GM18517 (cell line): ENCODE measurements at regions not wholly inside any gene's neighbourhood (a gene's known extent, or its start where the extent isn't known, plus 50 kb on each side); places are given as distances from the start of the nearest gene placed in this dataset.
A peak's percentile ranks its signal among the peaks of the same experiment; 100 is the strongest.

Experiments used
- ATAC-seq: cut with Tn5 transposase; IDR thresholded peaks from one replicate; pipeline ENCODE4 v1.9.1; 2021; ENCODE audit warnings: mild to moderate bottlenecking, moderate library complexity; ENCODE audit not compliant: unreplicated experiment

GRCh38 chr1:193806079-193807048 lies 620.0 kb upstream of the B3GALT2 start:
- peak; percentile 57 for ATAC-seq

DNA sequence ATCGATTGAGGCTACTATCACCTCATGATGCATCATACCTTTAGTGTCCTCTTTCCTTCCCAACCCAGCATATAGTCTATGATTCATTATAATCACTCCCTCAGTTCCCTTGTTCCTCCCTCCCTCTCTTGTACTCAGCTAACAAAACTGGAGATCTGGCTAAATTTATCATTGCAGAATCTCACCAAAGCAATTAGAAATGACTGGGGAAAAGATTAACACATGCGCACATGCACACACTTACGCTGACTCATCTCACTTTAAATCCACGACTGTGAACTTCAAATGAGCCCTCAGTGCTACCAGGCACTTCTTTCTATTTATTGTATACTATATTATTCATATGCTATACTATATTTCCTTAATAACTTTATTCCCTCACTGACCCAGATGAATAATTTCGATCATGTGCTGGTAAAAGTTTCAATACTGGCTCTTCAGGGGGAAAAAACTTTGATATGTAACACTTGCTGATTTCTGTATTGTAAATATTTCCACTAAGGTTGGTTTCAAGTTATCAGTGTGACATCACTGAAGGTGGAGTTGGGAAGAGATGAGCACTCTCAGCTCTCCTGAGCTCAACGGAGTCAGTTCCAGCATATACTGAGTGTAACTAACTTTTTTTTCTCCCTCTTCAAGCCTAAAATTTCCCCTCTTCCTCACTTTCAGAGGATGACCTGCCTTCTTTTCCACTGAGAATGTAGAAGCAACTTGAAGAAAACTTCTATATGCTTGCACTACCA lies 613.7 kb upstream of the B3GALT2 start:
- no peak for ATAC-seq

DNA sequence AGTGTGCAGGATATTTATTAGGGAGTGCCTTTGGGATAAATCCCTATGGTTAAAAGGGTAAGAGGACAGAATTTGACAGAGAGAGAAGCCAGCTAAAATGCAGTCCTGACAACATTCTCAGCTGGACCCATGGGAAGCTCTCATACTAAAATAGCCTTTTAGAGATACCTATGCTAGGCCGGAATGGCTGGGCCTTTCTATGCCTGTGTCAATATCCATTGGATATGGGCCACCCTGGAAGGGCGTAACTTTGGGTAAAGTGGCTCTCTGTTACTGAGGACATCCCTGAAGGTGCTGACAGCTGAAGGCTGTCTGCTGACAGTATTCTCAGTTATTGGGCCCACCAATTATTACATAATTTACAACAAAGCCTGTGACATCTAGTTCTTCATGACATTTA lies 613.0 kb upstream of the B3GALT2 start:
- ATAC-seq = no peak

- ATAC-seq = no peak
Measured at GRCh38 chr1:193794239-193794638, 607.8 kb upstream of the B3GALT2 start.

GRCh38 chr1:193791746-193792145 lies 605.3 kb upstream of the B3GALT2 start:
- ATAC-seq = no peak

- no peak for ATAC-seq
Measured at GRCh38 chr1:193787061-193787460, 600.6 kb upstream of the B3GALT2 start.

- no peak for ATAC-seq
Measured at GRCh38 chr1:193785850-193786420, 599.5 kb upstream of the B3GALT2 start.

DNA sequence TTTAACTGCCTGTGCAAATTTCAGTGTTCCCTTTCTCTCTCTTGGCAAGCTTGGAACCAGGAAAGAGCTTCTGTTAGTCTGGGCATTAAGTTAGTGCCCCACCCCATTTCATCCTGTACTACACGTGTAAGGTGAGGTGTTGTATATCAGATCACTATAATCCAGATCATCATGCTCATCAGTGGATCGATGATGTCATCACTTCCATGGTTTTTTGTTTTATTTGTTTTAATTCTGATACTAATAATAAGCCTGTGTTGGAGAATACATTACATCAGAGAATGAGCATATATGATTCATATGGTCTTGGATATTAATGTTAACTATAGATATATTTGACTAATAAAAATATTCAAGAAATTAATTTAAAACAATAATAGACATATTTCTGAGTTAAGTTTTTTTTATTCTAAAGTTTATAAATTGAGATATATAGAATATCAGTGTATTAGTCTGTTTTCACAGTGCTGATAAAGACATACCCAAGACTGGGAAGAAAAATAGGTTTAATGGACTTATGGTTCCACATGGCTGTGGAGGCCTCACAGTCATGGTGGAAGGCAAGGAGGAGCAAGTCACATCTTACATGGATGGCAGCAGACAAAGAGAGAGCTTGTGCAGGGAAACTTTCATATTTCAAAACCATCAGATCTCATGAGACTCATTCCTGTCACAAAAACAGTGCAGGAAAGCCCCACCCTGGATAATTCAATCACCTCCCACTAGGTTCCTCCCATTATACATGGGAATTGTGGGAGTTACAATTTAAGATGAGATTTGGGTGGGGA lies 588.3 kb upstream of the B3GALT2 start:
- no peak for ATAC-seq

DNA sequence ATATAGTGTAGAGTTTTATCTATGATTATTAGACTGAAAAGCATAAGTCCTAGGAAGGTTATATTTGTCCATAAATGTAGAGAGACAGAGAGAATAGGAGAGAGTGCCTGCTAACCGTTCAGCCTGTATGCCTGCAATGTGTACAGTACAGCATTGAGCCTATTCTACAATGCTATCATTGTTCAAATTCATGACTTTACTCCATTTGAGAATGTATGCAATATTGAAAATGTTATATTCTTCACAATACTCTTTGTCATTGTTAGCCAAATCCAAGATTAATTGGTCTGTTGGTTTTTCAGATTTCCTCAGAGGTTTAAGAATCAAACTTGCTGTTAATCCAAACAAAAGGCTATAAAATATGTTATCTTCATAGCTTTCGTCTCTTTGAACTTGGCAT lies 585.2 kb upstream of the B3GALT2 start:
- ATAC-seq = no peak

DNA sequence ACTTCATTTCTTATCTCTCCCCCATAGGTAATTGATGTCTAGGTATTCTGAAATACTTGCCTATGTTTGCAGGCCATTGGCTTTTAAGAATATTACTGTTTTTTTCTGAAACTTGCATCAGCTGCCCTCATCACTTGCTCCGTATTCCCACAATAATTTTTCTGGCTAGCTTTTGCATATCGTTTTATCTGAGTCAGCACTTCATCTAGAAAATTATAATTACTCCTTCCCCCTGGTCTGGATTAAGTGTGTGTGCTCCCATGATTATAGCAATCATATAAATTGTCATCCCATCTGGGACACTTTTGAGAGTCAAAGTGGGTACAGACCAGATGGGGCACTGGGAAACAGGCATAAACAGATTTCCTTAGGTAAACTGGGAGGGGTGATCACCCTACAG lies 583.2 kb upstream of the B3GALT2 start:
- no peak for ATAC-seq

GRCh38 chr1:193767886-193768285 lies 581.5 kb upstream of the B3GALT2 start:
- no peak for ATAC-seq

GRCh38 chr1:193766329-193766728 lies 579.9 kb upstream of the B3GALT2 start:
- no peak for ATAC-seq

- ATAC-seq = no peak
Measured at GRCh38 chr1:193763266-193763665, 576.9 kb upstream of the B3GALT2 start.

DNA sequence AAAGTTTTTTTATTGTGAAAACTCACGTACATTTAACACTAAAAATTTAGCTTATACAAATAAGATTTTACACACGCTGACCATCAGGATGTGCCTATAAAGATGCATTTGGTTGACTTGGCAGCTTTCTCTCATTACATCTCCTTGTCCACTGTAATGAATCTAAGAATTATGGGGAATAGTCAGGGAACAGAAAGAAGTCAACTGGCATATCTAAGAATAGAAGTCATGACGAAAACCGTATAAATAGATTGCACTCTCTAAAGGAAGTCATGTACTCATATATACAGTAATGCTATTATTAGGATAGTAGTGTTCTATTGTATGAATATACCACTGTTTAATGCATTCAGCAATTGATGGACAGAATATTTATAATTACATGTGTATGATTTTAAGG lies 575.8 kb upstream of the B3GALT2 start:
- ATAC-seq = no peak

GRCh38 chr1:193755441-193755840 lies 569.0 kb upstream of the B3GALT2 start:
- ATAC-seq = no peak

DNA sequence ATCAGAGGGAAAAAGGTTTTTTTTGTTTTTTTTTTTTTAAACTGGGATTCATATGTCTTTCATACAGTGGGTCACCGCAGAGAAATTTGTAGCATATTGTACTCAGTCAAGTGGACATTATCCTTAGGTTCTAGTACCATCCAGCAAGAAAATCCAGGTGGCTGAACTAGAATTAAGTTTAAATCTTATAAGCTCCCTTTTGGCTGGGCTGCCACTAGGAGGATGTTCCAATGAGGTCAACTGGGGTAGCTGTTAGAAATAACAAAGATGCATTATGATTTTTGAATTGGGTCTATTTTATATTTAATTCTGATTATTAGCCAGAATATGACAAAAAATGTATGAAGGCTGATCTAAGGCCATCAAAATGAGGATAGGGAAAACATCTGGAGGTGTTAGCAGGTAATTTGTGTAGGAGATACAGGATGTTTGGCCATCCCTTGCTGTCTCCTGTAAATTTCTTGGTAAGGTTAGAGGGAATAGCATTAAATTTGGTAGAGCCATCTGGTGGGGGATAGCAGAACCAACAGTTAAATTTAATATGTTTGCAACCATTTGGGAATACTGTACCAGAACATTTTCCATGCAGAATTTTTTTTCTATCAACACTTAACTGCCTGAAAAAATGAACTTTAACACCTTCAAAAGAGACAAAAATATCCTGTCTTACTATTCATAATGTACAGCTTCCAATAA lies 568.5 kb upstream of the B3GALT2 start:
- no peak for ATAC-seq

DNA sequence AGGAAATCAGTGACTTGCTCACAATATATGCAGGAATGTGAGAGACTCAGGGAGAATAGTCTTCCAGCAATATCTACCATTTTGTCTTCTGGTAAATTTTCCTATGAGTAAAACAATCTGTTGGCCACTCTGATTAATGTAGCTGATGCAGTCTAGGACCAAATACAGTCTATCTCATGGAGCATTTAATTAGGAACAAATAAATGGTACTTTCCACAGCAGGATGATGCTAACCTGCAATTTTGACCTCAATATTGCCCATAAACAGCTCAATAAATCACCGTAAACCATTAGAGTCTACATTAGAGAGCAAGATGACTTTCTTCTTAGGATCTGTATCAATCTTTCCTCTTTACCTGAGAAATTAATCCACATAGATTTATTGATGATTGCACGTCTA lies 567.7 kb upstream of the B3GALT2 start:
- no peak for ATAC-seq

- ATAC-seq = no peak
Measured at GRCh38 chr1:193753038-193753756, 566.8 kb upstream of the B3GALT2 start.

GRCh38 chr1:193749868-193750267 lies 563.5 kb upstream of the B3GALT2 start:
- no peak for ATAC-seq

- no peak for ATAC-seq
Measured at GRCh38 chr1:193747579-193747978, 561.2 kb upstream of the B3GALT2 start.
